Endothelial cell (in vitro differentiated cells): ENCODE measurements at regions not wholly inside any gene's neighbourhood (a gene's known extent, or its start where the extent isn't known, plus 50 kb on each side); places are given as distances from the start of the nearest gene placed in this dataset.
A peak's percentile ranks its signal among the peaks of the same experiment; 100 is the strongest.

Experiments used
- DNase-seq: peaks from one replicate; pipeline ENCODE4 v3.0.0; 2021; ENCODE audit warnings: low spot score
- H3K27ac Mint-ChIP-seq: one replicate; pipeline ENCODE4 v1.8.0; 2021; ENCODE audit warnings: mixed read lengths, inconsistent platforms; ENCODE audit not compliant: unreplicated experiment
- H3K27me3 Mint-ChIP-seq: one replicate; pipeline ENCODE4 v1.8.0; 2021; ENCODE audit warnings: mild to moderate bottlenecking, moderate library complexity, mixed read lengths, inconsistent platforms; ENCODE audit not compliant: unreplicated experiment
- H3K36me3 Mint-ChIP-seq: one replicate; pipeline ENCODE4 v1.8.0; 2021; ENCODE audit warnings: mild to moderate bottlenecking, low read depth, mixed read lengths, inconsistent platforms; ENCODE audit not compliant: unreplicated experiment
- H3K4me1 Mint-ChIP-seq: one replicate; pipeline ENCODE4 v1.8.0; 2021; ENCODE audit warnings: mild to moderate bottlenecking, mixed read lengths, inconsistent platforms; ENCODE audit not compliant: unreplicated experiment
- H3K4me3 Mint-ChIP-seq: one replicate; pipeline ENCODE4 v1.8.0; 2021; ENCODE audit warnings: mild to moderate bottlenecking, mixed read lengths, inconsistent platforms; ENCODE audit not compliant: unreplicated experiment
- H3K9me3 Mint-ChIP-seq: one replicate; pipeline ENCODE4 v1.8.0; 2021; ENCODE audit warnings: mixed read lengths, inconsistent platforms; ENCODE audit not compliant: unreplicated experiment
- TF ChIP-seq, protein P1 (sequence below): fragments of 200-600 bp; sonication (generic); IDR thresholded peaks from one replicate; pipeline ENCODE4 v1.5.0; 2021; ENCODE audit warnings: antibody characterized with exemption; ENCODE audit not compliant: unreplicated experiment

DNA sequence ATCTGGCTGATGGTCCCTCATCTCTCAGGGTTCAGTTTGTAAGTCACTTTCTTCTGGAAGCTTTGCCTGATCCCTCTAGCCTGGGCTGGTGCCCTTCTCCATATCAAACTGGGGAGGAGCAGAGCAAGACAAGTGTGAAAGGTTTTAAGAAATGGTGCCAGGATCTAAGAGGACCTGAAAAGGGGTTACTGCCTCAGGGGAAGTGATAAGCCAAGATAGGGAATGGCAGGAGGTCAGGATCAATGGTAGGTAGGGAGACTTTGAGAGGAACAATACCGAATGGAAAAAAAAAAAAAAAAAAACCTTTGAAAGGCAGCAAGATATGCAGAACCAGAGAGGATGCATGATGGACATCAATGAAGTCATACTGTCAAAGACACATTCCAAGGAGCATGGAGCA is 67.5 kb upstream of the TLR4 start:
- Mint-ChIP-seq H3K27ac (no peak overlapping the region), H3K4me3 (no peak overlapping the region), H3K27me3 (no peaks in the 10 kb centered on the region), H3K9me3 (no peaks in the 10 kb centered on the region), H3K36me3 (no peaks in the 10 kb centered on the region), H3K4me1 (peaks cover 5% of the 10 kb centered on the region)
- DNase-seq = no peak
- TF ChIP-seq, protein P1, sequence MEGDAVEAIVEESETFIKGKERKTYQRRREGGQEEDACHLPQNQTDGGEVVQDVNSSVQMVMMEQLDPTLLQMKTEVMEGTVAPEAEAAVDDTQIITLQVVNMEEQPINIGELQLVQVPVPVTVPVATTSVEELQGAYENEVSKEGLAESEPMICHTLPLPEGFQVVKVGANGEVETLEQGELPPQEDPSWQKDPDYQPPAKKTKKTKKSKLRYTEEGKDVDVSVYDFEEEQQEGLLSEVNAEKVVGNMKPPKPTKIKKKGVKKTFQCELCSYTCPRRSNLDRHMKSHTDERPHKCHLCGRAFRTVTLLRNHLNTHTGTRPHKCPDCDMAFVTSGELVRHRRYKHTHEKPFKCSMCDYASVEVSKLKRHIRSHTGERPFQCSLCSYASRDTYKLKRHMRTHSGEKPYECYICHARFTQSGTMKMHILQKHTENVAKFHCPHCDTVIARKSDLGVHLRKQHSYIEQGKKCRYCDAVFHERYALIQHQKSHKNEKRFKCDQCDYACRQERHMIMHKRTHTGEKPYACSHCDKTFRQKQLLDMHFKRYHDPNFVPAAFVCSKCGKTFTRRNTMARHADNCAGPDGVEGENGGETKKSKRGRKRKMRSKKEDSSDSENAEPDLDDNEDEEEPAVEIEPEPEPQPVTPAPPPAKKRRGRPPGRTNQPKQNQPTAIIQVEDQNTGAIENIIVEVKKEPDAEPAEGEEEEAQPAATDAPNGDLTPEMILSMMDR = no peak

DNA sequence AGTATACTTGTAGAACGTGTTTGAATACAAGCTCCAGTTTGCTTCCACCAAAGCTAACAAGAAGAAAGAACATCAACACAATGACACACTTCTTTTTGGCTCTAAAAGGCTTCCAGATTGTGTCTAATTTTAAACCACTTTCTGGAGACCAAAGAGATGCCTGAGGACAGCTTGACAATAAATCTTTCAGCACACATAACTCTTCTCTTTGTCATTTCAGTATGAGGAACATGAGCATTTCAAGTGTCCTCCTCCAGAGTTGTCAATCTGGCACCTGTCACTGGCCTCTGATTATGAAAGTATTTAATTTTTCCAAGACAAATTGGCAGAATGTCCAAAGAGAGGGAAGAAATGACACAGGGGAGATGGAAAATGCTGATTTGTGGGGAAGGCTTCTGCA is 79.0 kb upstream of the TLR4 start:
- no peak for DNase-seq
- no peaks in the 10 kb centered on the region for H3K36me3 Mint-ChIP-seq
- H3K4me1 Mint-ChIP-seq = no peaks in the 10 kb centered on the region
- no peaks in the 10 kb centered on the region for H3K27me3 Mint-ChIP-seq
- no peak overlapping the region for H3K27ac Mint-ChIP-seq
- no peaks in the 10 kb centered on the region for H3K9me3 Mint-ChIP-seq
- TF ChIP-seq, protein P1 = no peak
- H3K4me3 Mint-ChIP-seq = no peak overlapping the region

DNA sequence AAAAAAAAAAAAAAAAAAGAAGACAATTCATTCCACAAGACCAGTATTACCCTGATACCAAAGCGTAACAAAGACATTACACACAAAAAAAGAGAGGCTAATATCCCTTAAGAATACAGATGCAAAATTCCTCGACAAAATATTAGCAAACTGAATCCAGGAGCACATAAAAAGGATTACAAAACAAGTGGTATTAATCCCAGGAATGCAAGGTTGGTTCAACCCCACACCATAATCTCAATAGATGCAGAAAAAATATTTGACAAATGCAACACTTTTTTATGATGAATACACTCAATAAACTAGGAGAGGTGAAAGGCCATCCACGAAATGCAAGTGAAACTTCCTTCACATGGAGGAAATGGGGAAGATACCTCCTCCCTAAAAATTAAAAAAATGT is 80.1 kb upstream of the TLR4 start:
- TF ChIP-seq, protein P1 = no peak
- no peak overlapping the region for H3K4me3 Mint-ChIP-seq
- H3K27me3 Mint-ChIP-seq = no peaks in the 10 kb centered on the region
- no peaks in the 10 kb centered on the region for H3K36me3 Mint-ChIP-seq
- H3K9me3 Mint-ChIP-seq = no peaks in the 10 kb centered on the region
- no peaks in the 10 kb centered on the region for H3K4me1 Mint-ChIP-seq
- no peak for DNase-seq
- no peak overlapping the region for H3K27ac Mint-ChIP-seq

DNA sequence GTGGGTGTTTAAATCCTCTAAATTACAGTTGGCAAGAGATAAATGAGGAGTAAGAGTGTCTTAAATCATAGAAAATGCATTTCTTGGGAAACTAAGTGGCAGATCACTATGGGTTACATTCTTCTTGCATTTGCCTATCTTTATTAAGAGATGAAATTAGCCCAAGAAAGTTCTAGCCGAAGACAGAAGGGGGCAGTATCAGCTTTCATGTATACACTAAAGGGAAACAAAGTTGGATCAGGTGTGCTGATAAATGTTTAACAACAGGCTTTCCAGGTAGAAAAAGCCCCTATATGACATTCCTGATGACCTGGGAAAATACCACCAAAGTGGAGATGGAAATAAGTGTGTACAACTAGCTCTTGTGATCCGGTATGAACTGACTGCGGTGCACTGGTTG is 81.9 kb upstream of the TLR4 start:
- Mint-ChIP-seq H3K27ac (no peak overlapping the region), H3K9me3 (no peaks in the 10 kb centered on the region), H3K27me3 (no peaks in the 10 kb centered on the region), H3K36me3 (no peaks in the 10 kb centered on the region), H3K4me3 (no peak overlapping the region), H3K4me1 (no peaks in the 10 kb centered on the region)
- TF ChIP-seq, protein P1 = peak; percentile 15
- no peak for DNase-seq

DNA sequence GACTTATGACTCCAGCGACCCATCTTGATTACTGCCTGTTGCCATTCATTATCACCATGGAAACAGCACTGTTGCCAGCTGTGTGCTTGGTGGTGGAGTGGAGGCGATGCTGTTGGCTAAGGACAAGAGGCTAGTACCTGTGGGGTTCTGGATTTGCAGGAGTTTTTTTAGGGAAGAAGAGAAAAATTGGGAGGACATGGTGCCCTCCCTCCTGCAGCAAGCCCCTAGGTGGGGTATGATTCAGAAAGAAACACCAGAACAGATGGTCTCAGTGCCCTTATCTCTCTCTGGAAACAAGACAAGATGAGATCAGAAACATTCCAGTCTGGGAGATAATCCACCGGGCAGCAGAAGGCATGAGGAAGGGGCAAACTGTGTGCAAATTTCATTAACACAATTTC is 87.8 kb upstream of the TLR4 start:
- H3K4me1 Mint-ChIP-seq = no peaks in the 10 kb centered on the region
- no peaks in the 10 kb centered on the region for H3K27me3 Mint-ChIP-seq
- no peaks in the 10 kb centered on the region for H3K9me3 Mint-ChIP-seq
- no peak overlapping the region for H3K27ac Mint-ChIP-seq
- no peak for DNase-seq
- TF ChIP-seq, protein P1 = no peak
- no peaks in the 10 kb centered on the region for H3K36me3 Mint-ChIP-seq
- no peak overlapping the region for H3K4me3 Mint-ChIP-seq
